ENCODE measurements at regions not wholly inside any gene's neighbourhood (a gene's known extent, or its start where the extent isn't known, plus 50 kb on each side); places are given as distances from the start of the nearest gene placed in this dataset.
"Not testable (repeated sequence)": the region's sequence is repeated elsewhere in the genome, so short reads cannot be mapped to it uniquely, and the experiment has no call there.

DNA sequence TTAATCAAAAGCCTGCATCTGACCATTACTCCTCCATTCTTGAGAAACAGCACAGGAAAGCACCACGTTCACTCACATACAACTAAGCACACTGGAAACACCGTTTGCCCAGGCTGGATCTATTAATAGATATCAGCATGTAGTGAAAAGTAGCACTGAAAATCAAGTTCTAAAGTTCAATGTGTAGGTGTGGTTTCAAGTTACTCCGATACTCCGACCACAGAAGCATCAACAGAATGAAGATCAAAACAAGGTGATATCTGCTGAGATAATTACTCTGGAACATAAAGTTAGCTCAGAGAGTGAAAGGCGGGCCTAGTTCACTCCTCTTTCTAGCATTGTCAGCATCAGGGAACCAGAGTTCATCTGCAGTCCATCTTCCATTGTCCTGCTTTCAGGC, 1367.4 kb upstream of the ACVR2A start:
- no peak for DNase-seq (ENCODE audit: low spot score)

DNA sequence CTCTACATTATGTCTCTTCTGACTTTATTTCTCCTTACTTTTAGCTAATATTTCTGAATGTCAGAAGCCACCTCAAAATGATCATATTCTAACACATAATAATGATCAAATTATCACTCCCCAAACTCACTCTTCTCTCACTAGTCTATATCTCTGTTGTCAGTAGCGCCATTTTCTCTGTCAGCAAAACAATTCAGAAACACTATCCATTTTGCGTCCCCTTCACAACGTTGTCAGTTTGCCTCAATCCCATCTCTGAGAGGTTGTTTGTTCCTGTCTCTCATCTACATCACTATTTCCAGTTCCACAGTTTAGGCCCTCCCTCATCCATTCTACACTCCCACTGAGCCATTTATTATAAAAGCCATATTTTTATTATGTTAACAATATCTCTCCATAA, 1376.3 kb upstream of the ACVR2A start:
- DNase-seq (ENCODE audit: low spot score), result no peak

DNA sequence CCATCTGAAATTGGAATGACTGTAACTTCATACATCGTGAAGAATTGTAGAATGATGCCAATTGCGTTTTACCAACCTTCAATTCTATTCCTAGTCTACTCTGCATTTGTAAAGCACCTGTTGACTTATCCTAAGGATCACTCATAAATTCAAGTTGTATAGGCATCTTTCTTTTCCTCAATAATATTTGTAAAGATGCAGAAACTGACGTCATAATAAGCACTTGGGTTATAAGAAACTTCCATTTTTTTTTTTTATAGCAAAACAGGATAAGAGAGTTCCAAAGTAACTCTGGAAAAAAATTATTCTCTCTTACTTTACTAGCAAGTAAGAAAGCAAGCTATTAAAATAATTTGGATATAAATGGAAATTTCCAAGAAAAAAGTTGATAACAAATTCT, 1377.4 kb upstream of the ACVR2A start:
- DNase-seq (ENCODE audit: low spot score), result no peak

DNA sequence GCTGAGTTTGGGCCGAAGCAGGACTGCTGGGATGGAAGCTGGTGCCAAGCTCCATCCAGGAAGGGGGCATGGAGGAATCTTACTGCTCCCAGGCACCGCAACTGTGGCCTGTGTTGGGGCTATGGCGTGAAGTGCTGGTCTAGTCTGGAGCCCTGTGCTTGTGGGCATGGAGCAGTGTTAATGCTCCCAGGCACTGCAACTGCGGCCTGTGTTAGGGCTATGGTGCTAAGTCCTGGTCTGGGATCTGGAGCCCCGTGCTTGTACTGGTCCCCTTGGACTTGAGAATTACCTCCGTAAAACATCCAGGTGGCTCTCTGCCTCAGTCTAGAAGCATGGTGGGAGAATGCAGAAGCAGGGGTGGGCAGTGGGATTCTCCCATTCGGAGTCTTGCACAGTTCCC, 1379.4 kb upstream of the ACVR2A start:
- DNase-seq (ENCODE audit: low spot score), result no peak

DNA sequence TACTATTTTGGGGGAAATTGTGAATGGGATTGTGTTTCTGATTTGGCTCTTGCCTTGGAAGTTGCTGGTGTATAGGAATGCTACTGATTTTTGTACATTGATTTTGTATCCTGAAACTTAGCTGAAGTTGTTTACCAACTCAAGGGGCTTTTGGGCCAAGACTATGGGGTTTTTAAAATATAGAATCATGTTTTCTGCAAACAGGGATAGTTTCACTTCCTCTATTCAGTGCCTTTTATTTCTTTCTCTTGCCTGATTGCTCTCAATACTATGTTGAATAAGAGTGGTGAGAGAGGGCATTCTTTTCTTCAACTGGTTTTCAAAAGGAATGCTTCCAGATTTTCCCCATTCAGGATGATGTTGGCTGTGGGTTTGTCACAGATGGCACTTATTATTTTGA, 1383.8 kb upstream of the ACVR2A start:
- DNase-seq (ENCODE audit: low spot score), result no peak

DNA sequence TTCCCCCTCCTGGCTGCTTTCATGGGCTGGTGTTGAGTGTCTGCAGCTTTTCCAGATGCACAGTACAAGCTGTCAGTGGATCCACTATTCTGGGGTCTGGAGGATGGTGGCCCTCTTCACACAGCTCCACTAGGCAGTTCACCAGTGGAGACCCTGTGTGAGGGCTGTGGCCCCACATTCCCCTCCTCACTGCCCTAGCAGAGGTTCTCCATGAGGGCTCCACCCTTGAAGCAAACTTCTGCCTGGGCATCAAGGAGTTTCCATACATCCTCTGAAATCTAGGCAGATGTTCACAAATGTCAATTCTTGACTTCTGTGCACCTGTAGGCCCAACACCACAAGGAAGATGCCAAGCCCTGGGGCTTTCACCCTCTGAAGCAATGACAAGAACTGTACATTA, 1386.2 kb upstream of the ACVR2A start:
- DNase-seq (ENCODE audit: low spot score), result no peak

DNA sequence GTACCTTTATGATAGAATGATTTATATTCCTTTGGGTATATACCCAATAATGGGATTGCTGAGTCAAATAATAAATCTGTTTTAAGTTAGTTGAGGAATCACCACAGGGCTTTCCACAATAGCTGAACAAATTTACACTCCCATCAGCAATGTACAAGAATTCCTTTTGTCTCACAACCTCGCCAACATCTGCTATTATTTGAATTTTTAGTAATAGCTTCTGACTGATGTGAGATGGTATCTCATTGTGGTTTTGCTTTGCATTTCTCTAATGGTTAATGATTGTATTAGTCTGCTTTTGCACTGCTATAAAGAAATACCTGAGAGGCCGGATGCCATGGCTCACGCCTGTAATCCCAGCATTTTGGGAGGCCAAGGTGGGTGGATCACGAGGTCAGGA, 1387.6 kb upstream of the ACVR2A start:
- DNase-seq (ENCODE audit: low spot score), result peak; percentile 11

DNA sequence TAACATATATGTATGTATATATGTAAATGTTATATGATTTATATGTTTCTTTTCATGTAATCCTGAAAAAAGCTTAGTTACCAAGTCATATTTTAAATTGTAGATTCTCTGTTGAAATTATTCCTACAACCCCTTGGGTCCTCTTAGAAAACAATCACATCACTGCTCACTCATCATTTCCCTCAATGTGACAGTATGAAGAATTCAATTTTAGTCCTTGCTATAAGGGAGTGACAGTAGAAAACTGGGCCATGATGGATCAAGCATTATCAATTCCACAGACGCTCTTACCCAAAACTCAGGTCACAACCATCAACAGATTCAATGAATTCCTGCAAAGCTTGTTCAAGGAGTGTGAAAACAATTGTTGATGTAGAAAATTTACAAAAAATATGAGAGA, 1389.5 kb upstream of the ACVR2A start:
- no peak for DNase-seq (ENCODE audit: low spot score)

DNA sequence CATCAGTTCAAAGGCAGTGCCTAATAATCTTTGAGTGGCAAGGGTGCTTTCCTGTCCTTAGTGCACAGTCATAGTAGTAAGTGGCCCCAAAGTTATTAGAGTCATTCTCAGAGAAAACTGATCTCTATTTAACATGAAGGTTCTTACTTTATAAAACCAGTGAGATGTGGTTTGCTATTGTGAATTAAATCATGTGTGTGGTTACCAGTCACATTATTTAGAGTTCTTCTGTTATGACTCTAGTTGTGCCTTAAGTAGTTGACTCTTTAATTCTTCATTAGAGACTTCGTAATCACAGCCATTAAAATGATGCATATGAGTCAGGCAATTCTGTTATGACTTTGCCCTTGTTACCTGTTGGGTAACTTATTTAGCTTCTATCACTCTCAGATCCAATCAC, 1392.9 kb upstream of the ACVR2A start:
- no peak for DNase-seq (ENCODE audit: low spot score)

DNA sequence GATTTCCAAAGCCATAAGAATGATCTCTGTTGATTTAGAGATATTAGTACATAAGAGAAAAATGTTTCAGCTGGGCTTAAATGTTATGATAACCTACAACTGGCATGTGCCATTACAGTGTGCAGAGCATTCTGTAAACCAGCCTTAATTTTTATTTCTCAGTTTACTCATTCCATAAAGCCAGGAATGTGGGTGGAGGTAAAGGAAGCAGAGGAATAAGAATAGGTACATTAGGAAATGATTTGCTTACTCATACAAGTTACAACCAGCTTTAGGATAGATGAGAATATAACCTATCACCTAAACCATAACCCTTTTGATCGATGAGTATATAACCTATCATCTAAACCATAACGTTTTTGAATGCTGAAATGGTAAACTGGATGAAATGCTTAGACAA, 1394.7 kb upstream of the ACVR2A start:
- DNase-seq (ENCODE audit: low spot score), result no peak

DNA sequence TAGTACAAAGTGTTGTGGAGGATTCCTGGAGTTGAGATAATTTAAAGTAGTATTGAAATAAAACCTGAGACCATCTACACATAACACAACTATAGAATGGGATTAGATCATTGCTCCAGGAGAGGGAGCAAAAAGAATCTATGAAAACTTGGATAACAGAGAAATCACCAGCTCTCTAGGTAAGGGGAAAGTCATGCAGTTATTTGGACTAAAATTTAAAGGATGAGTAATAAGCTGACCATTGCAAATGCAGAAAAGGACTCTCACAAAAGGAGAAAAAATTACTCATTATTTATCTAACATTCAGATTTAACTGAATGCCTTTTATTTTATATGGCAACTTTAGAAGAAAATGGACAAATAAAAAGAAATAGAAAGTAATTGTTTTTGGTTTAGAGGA, 1399.8 kb upstream of the ACVR2A start:
- DNase-seq (ENCODE audit: low spot score), result no peak

DNA sequence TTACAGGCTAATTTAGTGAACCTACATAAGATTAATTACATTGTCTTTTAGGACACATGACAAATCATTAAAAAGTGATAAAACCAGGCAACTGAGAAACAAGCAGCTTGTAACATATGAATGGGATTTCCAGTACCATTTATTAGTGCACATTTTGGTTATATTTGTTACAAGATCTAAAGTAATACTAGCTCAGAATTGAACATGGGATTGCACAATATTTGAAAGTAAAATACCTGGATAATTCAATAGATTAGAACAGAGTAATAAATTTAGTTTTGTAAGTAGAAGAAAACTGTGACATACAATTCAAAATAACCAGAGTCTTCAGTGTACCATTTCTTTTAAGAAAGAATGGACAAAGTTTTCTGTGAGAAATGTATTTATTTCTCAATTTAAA, 1400.7 kb upstream of the ACVR2A start:
- DNase-seq (ENCODE audit: low spot score), result no peak

DNA sequence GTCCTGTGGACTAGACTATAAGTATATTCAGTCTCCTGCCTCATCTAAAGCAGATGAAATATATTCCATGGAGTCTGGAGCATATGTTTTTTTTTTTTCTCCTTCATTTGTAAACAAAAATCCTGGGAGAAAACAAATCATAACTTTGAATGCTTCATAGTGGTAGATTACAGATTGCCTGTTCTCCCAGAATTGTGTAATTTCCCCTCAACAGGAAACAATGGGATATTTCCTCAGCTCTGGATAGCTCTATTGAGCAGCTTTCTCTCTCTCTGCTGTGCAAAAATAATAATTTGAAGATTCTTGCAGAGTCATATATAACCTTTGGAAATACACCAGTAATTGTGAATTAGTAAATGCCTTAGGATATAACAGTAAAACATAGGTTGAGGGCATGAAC, 1406.6 kb upstream of the ACVR2A start:
- DNase-seq (ENCODE audit: low spot score), result no peak

DNA sequence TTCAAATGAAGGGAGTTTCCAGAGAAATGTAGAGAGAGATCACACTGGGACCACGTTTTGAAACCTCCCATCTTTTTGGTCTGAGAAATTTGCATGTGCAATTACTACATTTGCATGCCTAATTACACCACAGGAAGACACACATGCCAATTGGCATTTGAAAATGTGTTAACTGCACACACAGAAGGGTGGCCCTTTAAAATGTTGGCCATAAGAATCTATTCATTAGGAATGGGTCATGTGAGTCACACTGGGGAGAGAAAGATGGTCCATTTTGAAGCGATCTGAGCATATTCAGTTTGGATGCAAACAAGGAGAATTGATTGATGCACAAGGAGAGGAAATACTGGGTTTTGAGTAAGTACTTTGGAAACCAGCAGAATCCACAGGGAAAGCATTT, 1407.1 kb upstream of the ACVR2A start:
- DNase-seq (ENCODE audit: low spot score), result no peak

DNA sequence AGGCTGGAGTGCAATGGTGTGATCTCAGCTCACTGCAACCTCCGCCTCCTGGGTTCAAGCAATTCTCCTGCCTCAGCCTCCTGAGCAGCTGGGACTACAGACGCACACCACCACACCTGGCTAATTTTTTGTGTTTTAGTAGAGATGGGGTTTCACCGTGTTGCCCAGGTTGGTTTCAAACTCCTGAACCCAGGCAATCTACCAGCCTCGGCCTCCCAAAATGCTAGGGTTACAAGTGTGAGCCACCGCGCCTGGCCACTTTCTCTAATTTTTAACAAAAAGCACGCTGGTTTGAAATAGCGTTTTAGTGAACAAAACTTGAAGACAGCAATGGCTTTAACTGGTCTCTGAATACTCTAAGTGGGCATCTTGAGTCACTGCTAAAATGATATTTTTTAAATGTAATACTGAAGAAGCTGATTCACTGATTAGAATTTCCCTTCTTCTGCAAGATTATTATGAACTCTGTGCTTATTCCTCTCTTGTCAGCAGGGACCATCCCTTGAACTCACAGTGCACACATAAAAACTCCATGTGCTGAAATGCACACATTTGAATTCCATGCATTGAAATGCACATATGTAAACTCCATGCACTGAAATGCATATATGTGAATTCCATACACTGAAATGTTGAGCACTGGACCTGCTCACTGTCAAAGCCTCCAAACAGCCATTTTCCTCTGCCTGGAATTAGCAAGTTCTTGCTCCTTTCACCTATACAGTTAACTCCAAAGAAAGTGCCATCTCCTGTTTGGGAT, 1411.5 kb upstream of the ACVR2A start:
- DNase-seq (ENCODE audit: low spot score), result no peak

DNA sequence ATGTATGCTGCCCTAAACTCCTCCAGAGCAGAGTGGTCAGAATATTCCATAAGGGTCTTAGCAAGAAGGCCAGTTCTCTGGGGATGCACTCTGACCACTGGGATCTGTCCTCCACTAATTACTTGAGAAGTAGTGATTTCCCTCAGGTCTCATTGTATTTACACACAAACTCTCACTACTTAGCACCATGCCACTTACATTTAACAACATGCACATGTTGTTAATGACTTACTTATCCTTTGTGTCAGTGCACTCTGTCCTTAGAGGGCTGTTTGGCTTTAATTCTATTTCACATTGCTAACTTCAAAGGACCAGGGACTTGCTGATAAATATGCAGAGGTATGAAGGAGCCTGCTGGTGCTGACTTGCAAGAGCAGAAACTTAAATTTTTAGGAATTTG, 1415.5 kb upstream of the ACVR2A start:
- DNase-seq (ENCODE audit: low spot score), result no peak

DNA sequence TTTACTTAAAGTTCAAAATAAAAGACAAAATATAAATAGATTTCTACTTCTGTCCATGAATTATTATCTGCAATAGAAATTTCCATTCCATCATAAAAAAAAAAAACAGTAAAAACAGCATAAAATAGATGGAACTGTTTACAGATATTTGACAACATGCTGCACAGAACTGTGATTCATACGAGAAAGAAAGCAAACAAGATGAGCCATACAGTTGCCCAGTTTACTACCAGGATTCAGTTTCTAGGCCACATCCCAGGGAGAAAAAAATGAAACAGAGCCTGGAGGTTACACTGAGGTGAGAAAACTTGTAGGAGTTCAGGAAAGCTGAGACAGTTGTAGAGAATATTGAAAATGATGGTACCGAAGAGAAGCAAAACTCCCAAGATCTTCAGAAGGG, 1426.9 kb upstream of the ACVR2A start:
- no peak for DNase-seq (ENCODE audit: low spot score)

DNA sequence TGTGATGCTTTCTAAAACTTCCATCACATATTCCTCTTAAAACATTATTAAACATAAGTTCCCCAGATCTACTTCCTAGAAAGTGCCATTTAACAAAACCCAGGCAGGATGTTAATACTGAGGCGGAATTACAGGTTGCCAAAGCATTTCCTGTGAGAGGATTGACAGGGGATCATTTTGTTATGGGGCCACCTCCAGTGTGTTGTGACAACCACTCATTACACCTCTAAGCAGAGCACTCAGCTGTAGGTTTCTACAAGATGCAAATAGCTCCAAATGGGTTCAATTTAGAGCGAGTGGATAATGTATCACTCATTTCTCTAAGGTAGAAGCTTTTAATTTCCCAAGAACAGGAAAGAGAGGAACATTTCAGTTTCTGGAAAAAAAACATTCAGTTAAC, 1429.5 kb upstream of the ACVR2A start:
- no peak for DNase-seq (ENCODE audit: low spot score)

DNA sequence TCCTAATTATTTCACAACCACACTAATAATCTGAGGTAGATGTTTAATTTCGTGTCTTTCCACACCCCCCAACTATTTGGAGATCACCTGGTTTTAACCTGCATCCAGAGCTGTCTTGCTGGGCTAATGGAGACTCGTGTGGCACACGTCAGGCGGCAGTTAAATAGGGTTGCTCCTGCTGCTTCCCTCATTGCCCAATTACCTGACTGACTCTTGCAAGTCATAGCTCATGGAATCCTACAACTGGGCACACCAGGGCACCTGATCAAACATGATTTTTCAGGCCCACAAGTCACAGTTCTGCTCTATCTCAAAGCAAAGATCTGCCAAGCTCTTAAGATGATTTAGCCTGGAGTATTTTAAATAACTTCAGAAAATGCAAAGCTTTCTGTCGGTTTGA, 1430.4 kb upstream of the ACVR2A start:
- DNase-seq (ENCODE audit: low spot score), result no peak

DNA sequence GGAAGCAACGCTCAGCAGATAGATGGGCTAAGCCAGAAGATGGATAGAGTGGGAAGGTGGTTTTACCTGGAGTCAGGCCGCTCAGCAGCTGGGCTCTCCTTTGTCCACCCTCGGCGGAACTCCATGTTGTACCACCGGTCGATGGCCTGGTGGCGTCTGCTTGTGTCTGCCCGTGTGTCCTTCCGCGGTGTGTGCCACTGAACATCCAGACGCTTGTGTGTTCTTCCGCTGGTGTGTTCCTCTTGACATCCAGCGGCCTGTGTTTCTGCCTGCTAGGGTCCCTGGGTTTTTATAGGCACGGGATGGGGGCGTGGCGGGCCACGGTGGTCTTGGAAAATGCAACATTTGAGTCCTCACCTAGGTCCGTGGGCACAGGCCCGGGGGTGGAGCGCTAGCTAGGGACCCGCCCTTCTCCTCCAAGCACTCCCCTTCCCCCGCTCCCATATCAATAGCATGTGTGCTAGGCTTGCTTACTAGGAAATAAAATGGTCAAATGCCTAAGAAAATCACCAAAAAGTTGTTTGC, 1431.7 kb upstream of the ACVR2A start:
- no peak for DNase-seq (ENCODE audit: low spot score)

DNA sequence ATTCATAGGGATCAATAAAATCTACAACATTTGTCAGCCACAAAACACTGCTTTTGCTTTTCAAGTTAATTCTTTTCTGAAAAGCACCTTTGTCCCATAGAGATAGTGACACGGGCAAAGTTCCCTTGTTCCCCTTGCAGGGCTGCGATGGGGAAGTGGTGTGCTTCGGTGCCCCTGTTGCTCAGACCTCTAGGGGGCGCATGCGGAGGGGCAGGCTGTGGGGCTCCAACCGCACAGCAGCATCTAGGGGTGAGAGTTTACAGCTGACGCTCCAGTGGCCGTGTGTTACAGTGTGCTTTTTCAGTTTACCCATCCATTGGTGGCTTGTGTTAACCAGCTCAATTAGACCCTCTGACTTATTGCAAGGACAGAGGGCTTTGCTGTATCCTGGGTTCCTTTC, 1432.2 kb upstream of the ACVR2A start:
- no peak for DNase-seq (ENCODE audit: low spot score)

DNA sequence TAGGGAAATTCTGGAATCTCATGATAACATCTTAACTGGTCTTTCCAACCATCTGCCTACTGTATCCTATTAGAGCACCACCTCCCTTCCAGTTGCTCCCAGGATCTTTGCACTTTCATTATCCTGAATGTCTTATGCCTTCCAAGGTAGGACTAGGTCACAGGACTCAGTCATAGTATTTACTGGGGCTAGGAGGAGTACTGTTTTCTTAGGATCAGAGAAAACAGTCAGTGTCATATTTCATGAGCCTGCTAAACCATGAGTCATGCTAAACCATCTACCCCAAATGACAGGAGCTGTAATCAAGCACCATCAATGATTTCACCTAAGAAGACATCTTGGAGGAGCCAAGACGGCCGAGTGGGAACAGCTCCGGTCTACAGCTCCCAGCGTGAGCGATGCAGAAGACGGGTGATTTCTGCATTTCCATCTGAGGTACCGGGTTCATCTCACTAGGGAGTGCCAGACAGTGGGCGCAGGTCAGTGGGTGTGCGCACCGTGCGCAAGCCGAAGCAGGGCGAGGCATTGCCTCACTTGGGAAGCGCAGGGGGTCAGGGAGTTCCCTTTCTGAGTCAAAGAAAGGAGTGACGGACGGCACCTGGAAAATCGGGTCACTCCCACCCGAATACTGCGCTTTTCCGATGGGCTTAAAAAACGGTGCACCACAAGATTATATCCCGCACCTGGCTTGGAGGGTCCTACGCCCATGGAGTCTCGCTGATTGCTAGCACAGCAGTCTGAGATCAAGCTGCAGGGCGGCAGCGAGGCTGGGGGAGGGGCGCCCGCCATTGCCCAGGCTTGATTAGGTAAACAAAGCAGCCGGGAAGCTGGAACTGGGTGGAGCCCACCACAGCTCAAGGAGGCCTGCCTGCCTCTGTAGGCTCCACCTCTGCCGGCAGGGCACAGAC, 1439.2 kb upstream of the ACVR2A start:
- DNase-seq (ENCODE audit: low spot score), result not testable (repeated sequence)

DNA sequence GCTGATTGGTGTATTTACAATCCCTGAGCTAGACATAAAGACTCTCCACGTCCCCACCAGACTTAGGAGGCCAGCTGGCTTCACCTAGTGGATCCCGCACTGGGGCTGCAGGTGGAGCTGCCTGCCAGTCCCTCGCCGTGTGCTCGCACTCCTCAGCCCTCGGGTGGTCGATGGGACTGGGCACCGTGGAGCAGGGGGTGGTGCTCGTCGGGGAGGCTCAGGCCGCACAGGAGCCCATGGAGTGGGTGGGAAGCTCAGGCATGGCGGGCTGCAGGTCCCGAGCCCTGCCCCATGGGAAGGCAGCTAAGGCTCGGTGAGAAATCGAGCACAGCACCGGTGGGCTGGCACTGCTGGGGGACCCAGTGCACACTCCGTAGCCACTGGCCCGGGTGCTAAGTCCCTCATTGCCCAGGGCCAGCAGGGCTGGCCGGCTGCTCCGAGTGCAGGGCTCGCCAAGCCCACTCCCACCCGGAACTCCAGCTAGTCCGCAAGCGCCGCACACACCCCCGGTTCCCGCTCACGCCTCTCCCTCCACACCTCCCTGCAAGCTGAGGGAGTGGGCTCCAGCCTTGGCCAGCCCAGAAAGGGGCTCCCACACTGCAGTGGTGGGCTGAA, 1441.2 kb upstream of the ACVR2A start:
- DNase-seq (ENCODE audit: low spot score), result not testable (repeated sequence)

Data from kidney tubule cell (primary cell).